ENCODE measurements at regions not wholly inside any gene's neighbourhood (a gene's known extent, or its start where the extent isn't known, plus 50 kb on each side); places are given as distances from the start of the nearest gene placed in this dataset.

GRCh38 chr15:50857763-50858162 lies 50.7 kb upstream of the AP4E1 start:
- TF ChIP-seq, protein P1, sequence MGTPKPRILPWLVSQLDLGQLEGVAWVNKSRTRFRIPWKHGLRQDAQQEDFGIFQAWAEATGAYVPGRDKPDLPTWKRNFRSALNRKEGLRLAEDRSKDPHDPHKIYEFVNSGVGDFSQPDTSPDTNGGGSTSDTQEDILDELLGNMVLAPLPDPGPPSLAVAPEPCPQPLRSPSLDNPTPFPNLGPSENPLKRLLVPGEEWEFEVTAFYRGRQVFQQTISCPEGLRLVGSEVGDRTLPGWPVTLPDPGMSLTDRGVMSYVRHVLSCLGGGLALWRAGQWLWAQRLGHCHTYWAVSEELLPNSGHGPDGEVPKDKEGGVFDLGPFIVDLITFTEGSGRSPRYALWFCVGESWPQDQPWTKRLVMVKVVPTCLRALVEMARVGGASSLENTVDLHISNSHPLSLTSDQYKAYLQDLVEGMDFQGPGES (IDR thresholded peaks at IDR 0.05; ENCODE audit: low read depth, low read length): no peak
- no peak for TF ChIP-seq CHD2 (IDR thresholded peaks at IDR 0.05; ENCODE audit: low read length, partially characterized antibody)
- TF ChIP-seq RCOR1 (IDR thresholded peaks at IDR 0.05; ENCODE audit: low read length): no peak
- CTCF ChIA-PET: interaction anchor here (1.4 to 2.1 kb wide), 2 partner anchors 28 to 182 kb away, joined by 4 to 8 read pairs; no protein-coding TSS in a partner anchor
- POLR2A ChIA-PET: no interaction called here
- no peak overlapping the region for H3K4me3 ChIP-seq (ENCODE audit: low read depth in 2 of 2, low read length in 1 of 2)
- H3K36me3 ChIP-seq (replicated peaks in 1 of 2; ENCODE audit: control insufficient read depth in 1 of 2, insufficient read depth in 2 of 2, low read length in 1 of 2): no peaks in the 10 kb centered on the region
- H3K27ac ChIP-seq (ENCODE audit: low read depth in 2 of 2, low read length in 1 of 2): no peak overlapping the region
- H3K27me3 ChIP-seq (ENCODE audit: insufficient read depth): no peaks in the 10 kb centered on the region
- no peak overlapping the region for H3K4me2 ChIP-seq
- no peaks in the 10 kb centered on the region for H3K9me2 ChIP-seq
- H3K4me1 ChIP-seq (ENCODE audit: control insufficient read depth in 1 of 2, insufficient read depth in 2 of 2, low read depth in 1 of 2, low read length in 1 of 2): 0 out of 4 replicates have a peak, but pooled peaks cover 0 to 7% of the 10 kb centered on the region in 2 experiments
- H4K20me1 ChIP-seq (ENCODE audit: insufficient read depth): no peaks in the 10 kb centered on the region
- no peak overlapping the region; the same call in 1 of the 2 replicates for H2AFZ ChIP-seq (ENCODE audit: low read depth)
- no peaks in the 10 kb centered on the region for H3F3A ChIP-seq (replicated peaks; ENCODE audit: insufficient read depth)
- H3K79me2 ChIP-seq (ENCODE audit: insufficient read depth): no peaks in the 10 kb centered on the region
- H3K9me3 ChIP-seq: no peaks in the 10 kb centered on the region
- no peak overlapping the region for H3K9ac ChIP-seq
- no peak for DNase-seq

- TF ChIP-seq MEF2A (IDR thresholded peaks at IDR 0.05; ENCODE audit: borderline replicate concordance, low read depth) (no peak), JUND (IDR thresholded peaks at IDR 0.05) (no peak), FOSL2 (IDR thresholded peaks at IDR 0.05; ENCODE audit: borderline replicate concordance, low read depth) (no peak), POLR2AphosphoS5 (IDR thresholded peaks at IDR 0.05; ENCODE audit: low read depth, low read length) (no peak), RAD21 (IDR thresholded peaks at IDR 0.05; ENCODE audit: low read length) (no peak), YY1 (IDR thresholded peaks at IDR 0.05; ENCODE audit: low read depth) (no peak), FOXJ3 (CRISPR knock-in tag; IDR thresholded peaks at IDR 0.05) (no peak), TEAD4 (IDR thresholded peaks at IDR 0.05; ENCODE audit: borderline replicate concordance, insufficient read depth) (no peak), GABPA (IDR thresholded peaks at IDR 0.05; ENCODE audit: low read depth) (no peak), EZH2phosphoT487 (IDR thresholded peaks at IDR 0.05; ENCODE audit: borderline replicate concordance, low read depth) (no peak), RXRA (IDR thresholded peaks at IDR 0.05; ENCODE audit: borderline replicate concordance, low read depth) (no peak), CHD2 (IDR thresholded peaks at IDR 0.05; ENCODE audit: low read length, partially characterized antibody) (no peak), NFIC (IDR thresholded peaks at IDR 0.05; ENCODE audit: borderline replicate concordance) (no peak), SIN3A (IDR thresholded peaks at IDR 0.05; ENCODE audit: borderline replicate concordance, low read depth, low read length) (no peak), MAX (IDR thresholded peaks at IDR 0.05; ENCODE audit: low read depth) (no peak), NRF1 (IDR thresholded peaks at IDR 0.05; ENCODE audit: low read depth, low read length) (no peak), TAF1 (IDR thresholded peaks at IDR 0.05; ENCODE audit: borderline replicate concordance, low read depth, low read length) (no peak), RCOR1 (IDR thresholded peaks at IDR 0.05; ENCODE audit: low read length) (no peak)
Measured at GRCh38 chr15:50854601-50855490, 53.6 kb upstream of the AP4E1 start.

More at GRCh38 chr15:50854601-50855490, 53.6 kb upstream of the AP4E1 start:
- Histone ChIP-seq H3K27ac (ENCODE audit: low read depth in 2 of 2, low read length in 1 of 2) (no peak overlapping the region), H3K4me1 (ENCODE audit: control insufficient read depth in 1 of 2, insufficient read depth in 2 of 2, low read depth in 1 of 2, low read length in 1 of 2) (0 out of 4 replicates have a peak, but pooled peaks cover 0 to 7% of the 10 kb centered on the region in 2 experiments), H3K27me3 (ENCODE audit: insufficient read depth) (no peaks in the 10 kb centered on the region), H3K9me2 (no peaks in the 10 kb centered on the region), H3K9me3 (no peaks in the 10 kb centered on the region), H3K36me3 (replicated peaks in 1 of 2; ENCODE audit: control insufficient read depth in 1 of 2, insufficient read depth in 2 of 2, low read length in 1 of 2) (no peaks in the 10 kb centered on the region), H2AFZ (ENCODE audit: low read depth) (no peak overlapping the region), H3K4me2 (no peak overlapping the region), H3K79me2 (ENCODE audit: insufficient read depth) (no peaks in the 10 kb centered on the region), H3K4me3 (ENCODE audit: low read depth in 2 of 2, low read length in 1 of 2) (no peak overlapping the region), H4K20me1 (ENCODE audit: insufficient read depth) (no peaks in the 10 kb centered on the region), H3F3A (replicated peaks; ENCODE audit: insufficient read depth) (no peaks in the 10 kb centered on the region), H3K9ac (no peak overlapping the region)
- no peak for DNase-seq
- 76% methylated on average over 4 of the region's 4 CpGs for WGBS (ENCODE audit: low lambda C conversion rate)
- POLR2A ChIA-PET: no interaction called here
- CTCF ChIA-PET: no interaction called here
